Testis (tissue), 2 donors: ENCODE measurements at regions not wholly inside any gene's neighbourhood (a gene's known extent, or its start where the extent isn't known, plus 50 kb on each side); places are given as distances from the start of the nearest gene placed in this dataset.

Experiments used
- DNase-seq: peaks from one replicate; pipeline ENCODE4 v3.0.0-alpha.2; 2019
- H3K27ac ChIP-seq, 2 donors: fragments of 200-600 bp; sonication (generic); one replicate each; pipeline ENCODE4 v1.5.1; 2019
- H3K27me3 ChIP-seq: fragments of 200-600 bp; sonication (generic); one replicate; pipeline ENCODE4 v1.5.1; 2019
- H3K36me3 ChIP-seq: fragments of 200-600 bp; sonication (generic); one replicate; pipeline ENCODE4 v1.5.1; 2017; ENCODE audit warnings: low read depth; ENCODE audit errors: missing control alignments
- H3K4me1 ChIP-seq: fragments of 200-600 bp; sonication (generic); one replicate; pipeline ENCODE4 v1.5.1; 2019
- H3K4me3 ChIP-seq, 2 donors: fragments of 200-600 bp; sonication (generic); one replicate each; pipeline ENCODE4 v1.5.1; 2017 to 2019
- H3K9me3 ChIP-seq: fragments of 200-600 bp; sonication (generic); one replicate; pipeline ENCODE4 v1.5.1; 2017
- CTCF ChIP-seq, 3 experiments: fragments of 450-650 bp in 2 of 3; fragments of 200-600 bp in 1 of 3; sonication (generic) in 1 of 3; IDR thresholded peaks; one replicate each; pipeline ENCODE4 v1.5.1; 2016 to 2019; ENCODE audit warnings: antibody characterized with exemption in 3 of 3, mild to moderate bottlenecking in 2 of 3, moderate library complexity in 1 of 3
- POLR2A ChIP-seq: fragments of 450-650 bp; IDR thresholded peaks from one replicate; pipeline ENCODE4 v1.6.1; 2017; ENCODE audit warnings: antibody characterized with exemption, mild to moderate bottlenecking, moderate library complexity
- WGBS, 2 donors: methylation state at CpG; one replicate each; pipeline ENCODE4 v1.1.5; 2018; 5-methylcytosine and 5-hydroxymethylcytosine counted together
- intact Hi-C: fragments of 100-400 bp; cut with DNase I; formaldehyde crosslinking; loops from one replicate; pipeline ENCODE4 v1.15.1; 2023; ENCODE audit warnings: low total_unique reads

- no peak for DNase-seq
- Histone ChIP-seq H3K4me1 (no peaks in the 10 kb centered on the region), H3K27ac (no peak overlapping the region), H3K9me3 (no peaks in the 10 kb centered on the region), H3K4me3 (no peak overlapping the region), H3K27me3 (no peaks in the 10 kb centered on the region), H3K36me3 (no peaks in the 10 kb centered on the region)
- TF ChIP-seq POLR2A (no peak), CTCF (IDR thresholded peaks at IDR 0.05) (no peak)
- intact Hi-C loops, result no loop called here
- 69 to 78% methylated on average over 3 of the region's 3 CpGs for WGBS, 2 donors
Observed at GRCh38 chr10:16274911-16275310, 161.9 kb upstream of the PTER start.

DNA sequence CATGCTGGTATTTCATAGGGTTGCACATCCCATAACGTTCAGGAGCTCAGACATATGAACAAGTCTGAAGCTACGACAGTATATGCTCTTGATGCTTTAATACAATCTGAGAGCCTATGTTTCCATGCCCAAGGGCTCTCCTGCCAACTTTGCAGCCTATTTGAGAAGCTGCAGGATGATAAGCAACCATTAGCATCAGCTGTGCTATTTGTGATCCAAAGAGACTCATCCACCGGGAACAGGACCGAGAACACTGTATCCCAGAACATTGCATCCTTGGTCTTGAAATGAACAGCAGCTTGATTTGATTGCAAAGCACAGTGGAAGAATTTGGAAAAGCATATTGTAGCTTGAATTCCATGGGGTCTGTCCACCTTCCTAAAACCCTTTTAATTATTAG is 156.2 kb upstream of the PTER start:
- H3K4me1 ChIP-seq, result no peaks in the 10 kb centered on the region
- no peaks in the 10 kb centered on the region for H3K27me3 ChIP-seq
- TF ChIP-seq CTCF (IDR thresholded peaks at IDR 0.05), result no peak
- H3K9me3 ChIP-seq, result no peaks in the 10 kb centered on the region
- H3K27ac ChIP-seq, result no peak overlapping the region
- intact Hi-C loops, result no loop called here
- no peaks in the 10 kb centered on the region for H3K36me3 ChIP-seq
- 79% methylated on average over 4 of the region's 4 CpGs for WGBS, 2 donors
- no peak for DNase-seq
- H3K4me3 ChIP-seq, result no peak overlapping the region

GRCh38 chr10:16292366-16292765 is 144.4 kb upstream of the PTER start:
- Histone ChIP-seq H3K9me3 (no peaks in the 10 kb centered on the region), H3K27ac (no peak overlapping the region), H3K27me3 (no peaks in the 10 kb centered on the region), H3K4me1 (no peaks in the 10 kb centered on the region), H3K4me3 (no peak overlapping the region), H3K36me3 (no peaks in the 10 kb centered on the region)
- WGBS, 2 donors, result 88 to 92% methylated on average over 7 of the region's 7 CpGs
- no peak for DNase-seq
- TF ChIP-seq CTCF (IDR thresholded peaks at IDR 0.05) (no peak), POLR2A (no peak)
- intact Hi-C loops, result no loop called here

- H3K36me3 ChIP-seq, result no peaks in the 10 kb centered on the region
- H3K4me3 ChIP-seq, result no peak overlapping the region
- no peak for DNase-seq
- no peaks in the 10 kb centered on the region for H3K9me3 ChIP-seq
- WGBS, 2 donors, result 83 to 84% methylated on average over 1 of the region's 1 CpG
- H3K27me3 ChIP-seq, result no peaks in the 10 kb centered on the region
- H3K27ac ChIP-seq, result no peak overlapping the region
- intact Hi-C loops, result no loop called here
- H3K4me1 ChIP-seq, result no peaks in the 10 kb centered on the region
- no peak for TF ChIP-seq POLR2A
- no peak for TF ChIP-seq CTCF (IDR thresholded peaks at IDR 0.05)
Observed at GRCh38 chr10:16297069-16297468, 139.7 kb upstream of the PTER start.

DNA sequence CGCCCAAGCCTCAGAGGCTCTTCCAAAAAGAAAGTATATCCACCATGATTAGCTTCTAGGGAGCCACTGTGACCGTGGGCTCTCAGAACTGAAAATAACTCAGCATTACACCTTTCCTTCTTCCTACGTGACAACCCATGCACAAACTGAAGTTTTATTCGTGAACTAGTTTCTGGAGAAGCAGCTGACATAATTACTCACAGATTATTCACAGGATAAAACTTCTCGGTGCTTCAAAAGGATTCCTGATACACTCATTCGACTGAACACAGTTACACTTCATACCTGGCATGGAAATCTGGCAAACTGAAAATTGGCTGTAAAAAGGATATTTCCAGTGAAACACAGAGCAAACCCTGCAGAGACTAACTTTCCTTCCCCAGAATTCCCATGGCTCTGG is 139.2 kb upstream of the PTER start:
- 83 to 87% methylated on average over 6 of the region's 6 CpGs for WGBS, 2 donors
- intact Hi-C loops, result no loop called here

More for the DNA sequence above, 139.2 kb upstream of the PTER start:
- Histone ChIP-seq H3K4me1 (no peaks in the 10 kb centered on the region), H3K4me3 (no peak overlapping the region), H3K36me3 (no peaks in the 10 kb centered on the region), H3K27ac (no peak overlapping the region), H3K27me3 (no peaks in the 10 kb centered on the region), H3K9me3 (no peaks in the 10 kb centered on the region)
- no peak for TF ChIP-seq CTCF (IDR thresholded peaks at IDR 0.05)
- TF ChIP-seq POLR2A, result no peak
- DNase-seq, result no peak
